ENCODE measurements at regions not wholly inside any gene's neighbourhood (a gene's known extent, or its start where the extent isn't known, plus 50 kb on each side); places are given as distances from the start of the nearest gene placed in this dataset.
"Not testable (repeated sequence)": the region's sequence is repeated elsewhere in the genome, so short reads cannot be mapped to it uniquely, and the experiment has no call there.

DNA sequence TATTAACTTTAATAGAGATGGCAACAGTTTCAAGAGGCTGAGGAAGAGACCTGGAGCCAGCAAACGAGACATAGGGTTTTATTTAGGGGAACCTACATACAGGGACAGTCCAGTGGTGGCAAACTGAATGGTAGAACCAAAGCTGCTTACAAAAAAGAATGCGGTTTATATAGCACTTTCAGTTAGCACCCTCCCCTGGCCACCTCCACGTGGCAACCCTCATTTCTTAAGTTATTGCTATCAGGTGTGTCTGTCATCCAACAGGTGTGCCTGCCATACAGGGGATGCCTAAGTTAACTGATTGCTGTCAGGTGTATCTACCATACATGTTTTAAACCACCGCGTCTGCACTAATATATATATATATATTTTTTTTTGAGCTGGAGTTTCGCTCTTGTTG is 129.2 kb upstream of the DUSP10 start:
- DNase-seq = no peak

DNA sequence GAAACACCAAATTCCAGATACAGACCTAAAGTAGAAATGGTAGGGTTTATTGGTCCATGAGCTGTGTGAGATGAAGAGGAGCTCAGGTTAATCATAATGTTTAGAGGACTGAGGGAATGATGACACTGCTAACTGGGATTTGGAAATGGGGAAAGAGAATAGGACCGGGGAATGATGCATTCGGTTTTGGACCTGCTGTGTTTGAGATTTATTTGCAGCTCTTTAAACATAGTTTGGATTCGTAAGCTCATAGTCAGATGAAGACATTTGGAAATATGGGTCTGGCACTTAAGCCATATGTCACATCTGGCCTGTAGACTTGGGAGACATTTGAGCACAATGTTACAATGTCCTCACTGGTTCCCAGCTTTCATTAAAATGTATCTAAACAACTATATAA is 127.9 kb upstream of the DUSP10 start:
- DNase-seq = no peak

- no peak for DNase-seq
These were observed 126.9 kb upstream of the DUSP10 start for GRCh38 chr1:221868593-221869303.

DNA sequence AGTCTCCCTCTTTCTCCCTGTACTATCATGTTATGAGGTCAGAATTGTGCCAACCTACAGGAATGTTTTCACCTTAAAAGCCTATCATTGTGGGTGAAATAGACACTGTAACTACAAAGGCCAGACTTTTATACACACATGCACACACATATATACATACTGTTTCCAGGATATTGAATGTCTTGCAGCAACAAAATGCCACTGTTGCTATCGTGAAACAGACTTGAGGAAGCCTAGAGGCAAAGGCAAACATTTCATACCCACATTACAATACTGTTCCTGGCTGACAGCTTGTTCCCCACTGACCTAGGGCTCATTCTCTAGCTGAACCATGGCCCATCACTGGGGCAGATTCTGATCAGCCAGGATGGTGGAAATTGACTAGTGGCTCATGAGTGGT is 125.1 kb upstream of the DUSP10 start:
- DNase-seq = no peak

DNA sequence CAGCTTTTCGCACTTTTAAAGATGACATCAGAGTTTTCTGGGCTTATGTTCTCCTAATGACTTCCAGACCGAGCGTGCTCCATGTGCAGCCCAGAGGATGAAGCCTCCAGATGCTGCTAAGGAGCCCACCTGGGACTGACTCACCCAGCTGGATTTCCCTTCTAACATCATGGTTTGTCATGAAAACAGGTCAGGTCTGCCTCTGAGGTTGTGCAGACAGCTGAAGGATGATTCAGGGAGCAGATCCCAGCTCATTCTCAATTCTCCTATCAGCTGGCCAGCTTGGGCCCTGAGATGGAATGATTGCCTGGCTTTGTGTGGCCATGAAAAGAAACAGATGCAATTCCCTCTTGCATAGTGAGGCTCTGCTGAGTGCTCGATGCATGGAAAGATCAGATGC is 123.9 kb upstream of the DUSP10 start:
- no peak for DNase-seq

GRCh38 chr1:221863635-221864034 is 121.7 kb upstream of the DUSP10 start:
- no peak for DNase-seq

DNA sequence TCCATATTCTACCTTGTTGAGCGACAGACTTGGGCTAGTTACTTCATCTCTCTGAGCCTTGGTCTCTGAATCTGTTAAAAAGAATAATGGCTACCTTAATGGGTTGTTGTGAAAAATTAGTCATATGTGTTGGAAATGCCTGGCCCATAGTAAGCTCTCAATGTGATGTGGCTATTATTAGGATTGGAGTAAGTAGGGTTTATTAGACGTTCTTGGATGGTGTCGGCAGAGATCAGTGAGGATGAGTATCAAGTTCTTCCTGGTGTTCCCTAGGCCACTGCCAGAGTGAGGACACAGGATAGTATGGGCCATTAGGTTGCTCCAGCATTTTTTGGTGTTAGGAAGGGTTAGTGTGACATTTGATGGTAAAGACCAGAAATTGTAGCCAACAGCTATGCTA is 121.1 kb upstream of the DUSP10 start:
- no peak for DNase-seq

DNA sequence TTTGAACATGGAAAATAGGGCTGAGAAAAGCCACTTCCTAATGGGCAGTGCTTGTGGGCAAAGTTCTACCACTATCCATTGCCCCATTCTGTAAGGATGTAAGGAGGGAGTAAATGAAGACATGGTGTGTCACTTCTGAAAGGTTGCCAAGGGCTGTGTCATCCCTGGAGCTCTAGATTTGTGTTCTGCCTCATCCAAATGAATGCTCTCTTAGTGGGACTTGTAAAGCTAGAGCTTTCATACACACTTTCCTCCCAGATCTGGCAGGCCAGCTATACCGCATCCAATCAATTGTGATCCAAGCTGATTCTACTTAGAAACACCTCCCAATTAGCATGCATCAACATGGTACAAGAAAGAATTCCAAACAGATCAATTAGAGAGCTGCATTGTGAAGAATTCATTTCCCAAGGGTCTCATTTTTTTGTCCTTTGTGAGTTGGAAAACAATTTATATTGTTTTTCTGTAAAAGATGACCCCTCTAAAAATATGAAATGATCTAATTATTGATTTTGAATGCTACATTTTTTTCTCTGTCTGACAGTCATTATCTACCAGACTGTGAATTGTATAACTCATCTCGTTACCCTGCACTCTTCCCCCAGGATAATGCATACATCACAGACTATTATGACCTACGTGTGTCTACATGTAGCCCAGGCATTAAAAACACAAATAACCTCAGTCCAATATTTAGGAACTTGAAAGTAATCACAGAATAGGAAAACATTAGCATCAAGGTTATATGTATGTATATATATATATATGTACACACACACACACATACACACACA is 117.1 kb upstream of the DUSP10 start:
- DNase-seq = no peak

GRCh38 chr1:221857094-221857444 is 115.2 kb upstream of the DUSP10 start:
- not testable (repeated sequence) for DNase-seq

- DNase-seq = no peak
These were observed 114.6 kb upstream of the DUSP10 start for GRCh38 chr1:221856228-221857093.

GRCh38 chr1:221855156-221855555 is 113.3 kb upstream of the DUSP10 start:
- no peak for DNase-seq

- no peak for DNase-seq
These were observed 109.4 kb upstream of the DUSP10 start for GRCh38 chr1:221851336-221851735.

- no peak for DNase-seq
These were observed 108.7 kb upstream of the DUSP10 start for GRCh38 chr1:221850470-221851187.

DNA sequence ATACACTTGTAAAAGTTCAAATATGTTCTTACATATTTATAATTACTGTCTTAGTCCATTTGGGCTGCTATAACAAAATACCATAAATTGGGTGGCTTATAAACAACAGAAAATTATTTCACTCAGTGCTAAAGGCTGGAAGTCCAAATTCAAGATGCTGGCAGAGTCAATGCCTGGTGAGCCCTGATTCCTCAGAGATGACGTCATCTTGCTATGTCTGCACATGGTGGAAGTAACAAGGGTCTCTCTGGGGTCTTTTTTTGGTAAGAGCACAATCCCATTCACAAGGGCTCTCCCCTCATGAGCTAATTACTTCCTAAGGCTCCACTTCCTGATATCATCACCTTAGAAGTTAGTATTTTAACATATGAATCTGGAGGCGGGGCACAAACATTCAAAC is 108.0 kb upstream of the DUSP10 start:
- no peak for DNase-seq

DNA sequence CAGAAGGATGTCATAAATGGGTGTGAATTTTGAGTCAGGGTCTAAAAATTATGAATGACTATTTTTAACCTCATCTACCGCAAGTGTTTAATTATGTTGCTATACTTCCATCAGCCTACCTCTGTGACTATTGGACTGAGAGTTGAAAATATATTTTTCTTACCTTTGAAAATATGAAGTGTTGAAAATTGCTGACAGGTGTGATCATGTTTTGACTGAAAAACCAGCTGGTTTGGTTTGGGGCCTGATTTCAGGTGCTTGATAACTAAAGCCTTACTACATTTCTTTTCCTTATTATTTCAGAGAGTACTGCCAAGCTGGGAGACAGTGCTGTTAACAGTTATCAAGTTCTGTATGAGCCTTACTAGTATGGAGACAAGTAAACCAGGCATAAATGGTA is 107.2 kb upstream of the DUSP10 start:
- no peak for DNase-seq

DNA sequence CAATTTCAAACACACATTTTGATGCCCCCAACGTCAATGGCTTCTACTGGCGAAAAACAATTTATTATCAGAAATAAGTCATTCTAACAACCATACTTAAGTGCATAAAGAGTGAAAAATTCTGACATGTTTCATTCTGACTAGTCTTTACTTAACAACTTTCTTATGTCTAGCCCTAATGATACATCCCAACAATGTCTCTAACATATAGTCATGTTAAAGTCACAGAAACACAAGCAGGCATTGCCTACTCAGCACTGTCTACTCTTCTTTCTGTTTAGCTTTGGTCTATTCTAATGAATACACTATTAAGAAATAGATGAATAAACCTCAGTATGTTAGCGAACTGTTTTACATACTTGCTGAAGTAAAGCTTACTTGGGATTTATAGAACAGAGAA is 105.8 kb upstream of the DUSP10 start:
- DNase-seq = no peak

DNA sequence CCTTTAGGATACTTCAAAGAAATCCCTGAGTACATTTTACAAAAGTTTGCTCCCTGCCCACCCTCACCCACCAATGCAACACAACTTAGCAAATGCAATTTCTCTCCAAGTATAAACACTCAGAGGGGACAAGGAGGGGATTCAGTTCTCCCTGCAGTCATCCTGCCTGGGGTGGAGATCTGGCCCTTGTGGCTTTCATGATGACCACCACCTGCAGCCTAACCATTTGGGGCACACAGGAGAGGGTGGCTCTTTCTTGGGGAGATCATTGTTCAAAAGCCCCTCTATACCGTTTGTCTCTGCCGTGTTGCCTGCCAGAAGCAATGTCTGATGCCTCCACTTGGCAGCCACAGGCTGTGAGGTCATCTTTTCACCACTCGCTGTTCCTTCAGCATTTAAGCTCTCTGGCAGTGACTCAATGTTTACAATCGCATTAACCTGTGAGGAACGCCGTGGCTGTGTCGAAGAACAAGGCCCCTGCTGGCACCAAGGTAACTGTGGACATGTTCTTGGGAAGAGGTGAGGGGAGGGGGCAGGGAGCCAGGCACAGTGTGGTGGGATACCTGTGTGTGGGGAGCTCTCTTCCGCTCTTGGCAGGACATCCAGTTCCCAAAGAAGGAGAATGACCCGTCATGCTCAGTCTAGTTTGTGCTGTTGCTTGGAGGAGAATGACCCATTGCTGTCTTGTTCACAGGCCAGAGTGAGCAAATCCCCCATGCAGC is 103.9 kb upstream of the DUSP10 start:
- DNase-seq = peak in 5 of 14 donors; percentile 4 to 70 (median 9)

GRCh38 chr1:221841983-221842335 is 100.1 kb upstream of the DUSP10 start:
- DNase-seq = no peak

DNA sequence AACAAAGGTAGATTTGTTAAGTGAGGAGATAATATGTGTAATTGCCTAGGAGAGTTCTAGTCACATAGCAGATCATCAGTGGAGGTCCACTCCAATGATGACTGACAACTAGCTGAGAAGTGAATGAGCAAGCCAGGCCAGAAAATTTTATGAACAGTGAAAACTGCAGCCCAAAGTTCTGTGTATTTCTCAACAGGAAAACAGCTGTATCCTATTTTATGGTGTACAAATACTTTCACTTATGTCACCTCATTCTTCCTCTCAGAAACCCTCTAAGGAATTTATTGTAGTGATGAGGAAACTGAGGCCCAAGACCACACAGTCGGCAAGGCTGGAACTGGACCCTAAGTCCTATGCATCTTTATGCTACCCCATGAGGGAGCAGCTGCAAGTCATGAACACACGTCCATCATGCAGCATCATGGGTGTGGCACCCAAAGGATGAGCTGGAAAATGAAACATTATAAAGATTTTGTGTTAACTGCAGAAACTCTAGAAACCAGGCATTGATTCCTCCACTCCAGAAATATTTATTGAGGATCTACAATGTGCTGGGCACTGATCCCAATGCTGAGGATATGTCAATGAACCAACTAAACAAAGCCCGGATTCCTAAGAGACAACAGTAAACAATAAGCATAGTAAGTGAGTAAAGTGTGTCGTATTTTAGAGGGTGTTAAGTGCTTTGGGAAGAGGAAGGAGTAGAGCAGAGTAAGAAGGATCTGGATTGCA is 99.5 kb upstream of the DUSP10 start:
- DNase-seq = no peak

DNA sequence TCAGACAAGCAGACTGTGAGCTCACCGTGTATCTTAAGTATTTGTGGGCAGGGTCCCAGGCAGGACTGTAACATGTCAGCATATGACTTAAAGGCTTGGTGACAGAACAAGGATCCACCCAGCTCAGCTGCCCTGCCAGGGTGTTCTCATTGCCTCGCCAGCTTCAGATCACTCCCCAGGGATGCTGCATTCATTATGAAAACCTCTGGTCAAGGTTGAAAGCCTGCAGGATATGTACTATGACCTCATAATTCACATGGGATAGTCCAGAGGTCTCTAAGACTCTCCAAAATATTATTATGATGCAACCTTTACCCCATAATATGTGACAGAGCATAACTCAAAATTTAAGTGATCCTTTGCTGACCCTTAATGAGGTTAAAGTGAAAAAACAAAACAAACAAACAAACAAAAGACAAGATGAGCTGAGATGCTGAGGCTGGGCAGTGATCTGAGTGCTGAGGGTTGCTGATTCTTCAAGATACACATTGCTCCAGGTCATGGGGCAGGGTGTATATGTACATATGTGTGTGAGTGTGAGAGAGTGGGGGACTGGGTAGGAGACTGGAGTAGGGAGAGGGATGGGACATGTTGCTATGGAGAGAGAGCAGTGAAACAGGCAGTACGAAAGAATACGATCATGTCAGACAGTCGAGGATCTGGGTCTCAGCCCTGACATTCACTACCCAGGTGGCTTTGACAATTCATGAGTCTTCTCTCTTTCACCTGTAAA is 98.8 kb upstream of the DUSP10 start:
- DNase-seq = no peak
